SH-SY5Y (cell line): ENCODE measurements at regions not wholly inside any gene's neighbourhood (a gene's known extent, or its start where the extent isn't known, plus 50 kb on each side); places are given as distances from the start of the nearest gene placed in this dataset.

Experiments used
- GATA2 ChIP-seq: IDR thresholded peaks from 2 replicates; pipeline ENCODE4 v1.6.1; 2011; ENCODE audit warnings: mild to moderate bottlenecking, low read depth, low read length
- GATA3 ChIP-seq: IDR thresholded peaks from 2 replicates; pipeline ENCODE4 v1.6.1; 2011; ENCODE audit warnings: low read depth, mild to moderate bottlenecking, low read length, moderate library complexity

DNA sequence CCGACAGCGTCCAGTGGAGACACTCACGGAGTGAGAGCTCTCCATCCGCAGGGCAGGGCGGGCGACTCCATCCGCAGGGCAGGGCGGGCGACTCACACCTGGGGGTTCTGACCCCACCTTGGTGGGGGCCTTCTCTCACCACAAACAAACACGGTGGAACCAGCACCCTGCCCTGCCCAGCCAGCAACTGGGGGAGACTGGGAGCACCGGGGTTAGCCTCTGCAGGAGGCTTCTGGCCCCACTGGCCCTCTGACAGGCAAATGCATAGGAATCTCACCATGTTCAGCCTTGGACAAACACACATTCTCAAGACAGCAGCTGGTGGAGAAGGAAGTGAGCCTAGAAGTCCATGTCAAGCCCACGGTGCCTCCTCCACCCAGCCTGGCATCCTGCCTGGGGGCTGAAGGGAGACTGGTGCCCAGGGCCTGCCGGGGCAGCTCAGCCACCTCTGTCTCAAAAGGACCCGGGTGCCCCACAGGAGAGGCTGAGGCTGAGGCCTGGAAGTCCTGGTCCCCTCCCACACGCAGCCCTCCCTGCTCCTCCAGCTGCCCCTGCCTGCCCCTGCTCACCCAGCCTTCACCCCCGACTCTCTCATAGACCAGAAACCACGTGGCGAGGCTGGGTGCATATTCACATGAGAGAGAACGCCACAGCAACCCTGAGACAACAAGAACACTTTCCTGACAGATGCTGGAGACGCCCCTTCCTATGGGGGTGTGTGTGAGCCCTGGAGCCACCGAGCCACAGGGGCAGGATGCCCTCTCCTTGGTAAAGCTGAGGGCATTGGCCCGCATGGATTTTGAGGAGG, 98.4 kb upstream of the B3GAT1 start:
- TF ChIP-seq GATA3 = no peak
- no peak for TF ChIP-seq GATA2
